HG03575 (cell line): ENCODE measurements at regions not wholly inside any gene's neighbourhood (a gene's known extent, or its start where the extent isn't known, plus 50 kb on each side); places are given as distances from the start of the nearest gene placed in this dataset.

Experiments
- ATAC-seq: cut with Tn5 transposase; IDR thresholded peaks from one replicate; pipeline ENCODE4 v1.9.1; 2021; ENCODE audit not compliant: unreplicated experiment, insufficient number of reproducible peaks, low FRiP score; ENCODE audit errors: extremely low read depth

GRCh38 chr12:125674554-125675338, 609.5 kb downstream of the AACS start:
- ATAC-seq = no peak

- no peak for ATAC-seq
Observed at GRCh38 chr12:125676366-125676765, 611.1 kb downstream of the AACS start.

- no peak for ATAC-seq
Observed at GRCh38 chr12:125677829-125678228, 612.6 kb downstream of the AACS start.

GRCh38 chr12:125678589-125678993, 613.4 kb downstream of the AACS start:
- ATAC-seq = no peak

- ATAC-seq = no peak
Observed at GRCh38 chr12:125683748-125684381, 618.6 kb downstream of the AACS start.

- no peak for ATAC-seq
Observed at GRCh38 chr12:125684968-125685790, 619.9 kb downstream of the AACS start.

GRCh38 chr12:125685915-125686314, 620.7 kb downstream of the AACS start:
- ATAC-seq = no peak

- ATAC-seq = no peak
Observed at GRCh38 chr12:125687403-125687802, 622.2 kb downstream of the AACS start.

- no peak for ATAC-seq
Observed at GRCh38 chr12:125687820-125688219, 622.6 kb downstream of the AACS start.

- ATAC-seq = no peak
Observed at GRCh38 chr12:125688223-125688622, 623.0 kb downstream of the AACS start.

GRCh38 chr12:125688881-125689280, 623.6 kb downstream of the AACS start:
- ATAC-seq = no peak

- ATAC-seq = no peak
Observed at GRCh38 chr12:125689576-125690410, 624.6 kb downstream of the AACS start.

GRCh38 chr12:125690841-125691240, 625.6 kb downstream of the AACS start:
- no peak for ATAC-seq

- ATAC-seq = no peak
Observed at GRCh38 chr12:125696054-125696453, 630.8 kb downstream of the AACS start.

GRCh38 chr12:125704803-125705202, 639.6 kb downstream of the AACS start:
- ATAC-seq = no peak

GRCh38 chr12:125720961-125721360, 655.7 kb downstream of the AACS start:
- ATAC-seq = no peak

- ATAC-seq = no peak
Observed at GRCh38 chr12:125734137-125734536, 668.9 kb downstream of the AACS start.

GRCh38 chr12:125738211-125738610, 673.0 kb downstream of the AACS start:
- ATAC-seq = no peak

GRCh38 chr12:125742413-125742812, 677.2 kb downstream of the AACS start:
- no peak for ATAC-seq
